Hindlimb muscle (tissue), 1 donor: ENCODE measurements at regions not wholly inside any gene's neighbourhood (a gene's known extent, or its start where the extent isn't known, plus 50 kb on each side); places are given as distances from the start of the nearest gene placed in this dataset.
"Not testable (repeated sequence)": the region's sequence is repeated elsewhere in the genome, so short reads cannot be mapped to it uniquely, and the experiment has no call there.

Experiments used
- DNase-seq: peaks from one replicate; pipeline ENCODE4 v3.0.0-alpha.2; 2013

DNA sequence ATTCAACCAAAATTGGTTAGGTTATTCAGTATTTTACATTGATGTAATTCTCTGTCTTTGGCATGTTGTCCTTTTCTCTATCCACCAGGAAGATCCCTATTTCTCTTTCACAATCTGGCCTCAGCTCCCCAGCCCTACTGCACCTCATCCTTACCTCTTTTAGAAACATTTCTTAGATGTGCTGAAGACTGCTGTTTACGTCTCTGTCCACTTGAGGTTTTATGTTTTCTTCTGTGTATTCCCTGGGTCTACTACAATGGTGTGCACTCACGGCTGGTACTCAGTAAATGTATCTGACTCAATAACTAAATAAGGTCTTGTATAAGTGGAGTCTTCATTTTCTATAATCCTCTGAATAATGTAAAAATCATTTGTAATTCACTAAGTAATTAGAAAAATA, 822.7 kb downstream of the DTWD2 start:
- DNase-seq, result no peak

- no peak for DNase-seq
These were observed 832.2 kb downstream of the DTWD2 start for GRCh38 chr5:118156181-118156580.

DNA sequence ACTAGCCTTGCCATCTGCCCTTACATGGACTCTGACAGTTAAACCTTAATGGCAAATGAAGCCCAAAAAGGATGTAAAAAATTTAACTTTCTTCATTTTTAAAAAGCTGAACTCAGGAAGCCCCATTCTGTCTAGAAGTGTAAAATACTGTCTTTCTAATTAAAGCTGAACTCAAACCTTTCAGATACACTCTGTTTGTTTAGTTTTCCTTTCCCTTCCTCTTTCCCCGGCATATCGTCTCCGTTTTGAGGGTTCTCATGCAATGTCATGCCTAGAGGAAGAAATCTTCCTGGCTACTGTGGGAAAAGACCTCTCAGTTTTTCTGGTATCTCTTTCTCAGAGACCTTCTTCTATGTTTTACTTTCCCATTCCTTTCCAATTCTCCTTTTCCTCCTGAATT, 841.5 kb downstream of the DTWD2 start:
- DNase-seq, result no peak

- DNase-seq, result no peak
These were observed 843.8 kb downstream of the DTWD2 start for GRCh38 chr5:118144540-118144939.

- no peak for DNase-seq
These were observed 849.0 kb downstream of the DTWD2 start for GRCh38 chr5:118139361-118139760.

DNA sequence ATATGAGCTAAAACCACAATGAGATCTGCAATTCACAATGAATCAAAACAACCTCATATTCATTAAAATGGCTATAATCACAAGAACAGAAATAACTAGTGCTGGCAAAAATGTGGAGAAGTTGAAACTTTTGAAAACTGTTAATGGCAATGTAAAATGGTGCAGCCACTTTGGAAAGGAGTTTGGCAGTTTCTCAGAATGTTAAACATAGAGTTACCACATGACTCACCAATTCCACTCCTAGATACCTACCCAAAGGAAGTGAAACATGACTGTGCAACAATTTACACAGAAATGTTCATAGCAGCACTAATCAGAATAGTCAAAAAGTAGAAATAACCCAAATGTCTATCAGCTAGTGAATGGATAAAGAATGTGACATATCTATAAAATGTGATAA, 862.2 kb downstream of the DTWD2 start:
- DNase-seq, result no peak

DNA sequence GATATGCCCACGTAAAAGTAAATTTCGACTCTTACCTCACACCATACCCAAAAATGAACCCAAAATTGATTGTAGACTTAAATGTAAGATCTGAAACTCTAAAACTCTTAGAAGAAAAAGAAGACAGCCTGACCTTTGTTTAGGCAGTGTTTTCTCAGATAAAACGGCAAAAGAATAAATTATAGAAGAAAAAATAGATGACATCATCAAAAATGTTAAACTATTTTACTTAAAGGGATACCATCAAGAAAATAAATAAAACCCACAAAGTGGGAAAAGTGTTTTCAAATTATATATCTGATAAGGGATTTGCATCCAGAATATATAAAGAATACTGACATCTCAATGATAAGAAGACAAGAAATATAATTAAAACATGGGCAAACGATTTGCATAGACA, 862.7 kb downstream of the DTWD2 start:
- no peak for DNase-seq

GRCh38 chr5:118121258-118121657, 867.1 kb downstream of the DTWD2 start:
- no peak for DNase-seq

DNA sequence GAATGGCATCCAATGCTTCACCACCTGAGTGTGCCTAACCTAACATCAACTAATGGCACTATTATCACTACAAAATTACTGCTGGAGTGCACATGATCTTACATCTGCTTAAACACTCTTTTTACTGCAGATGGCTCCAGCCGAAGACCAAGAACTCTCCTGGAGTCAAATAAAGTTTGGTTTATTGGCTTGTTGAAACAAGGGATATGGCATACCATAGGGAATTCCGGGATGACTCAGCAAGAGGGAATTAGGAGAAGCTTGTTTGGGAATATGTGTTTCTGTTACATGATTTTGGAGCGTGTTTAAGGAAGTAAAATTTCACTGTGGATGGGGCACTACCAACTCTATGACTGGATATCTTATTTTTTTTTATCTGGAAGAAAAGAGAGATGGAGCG, 872.6 kb downstream of the DTWD2 start:
- no peak for DNase-seq

GRCh38 chr5:118111956-118112355, 876.4 kb downstream of the DTWD2 start:
- DNase-seq, result no peak

DNA sequence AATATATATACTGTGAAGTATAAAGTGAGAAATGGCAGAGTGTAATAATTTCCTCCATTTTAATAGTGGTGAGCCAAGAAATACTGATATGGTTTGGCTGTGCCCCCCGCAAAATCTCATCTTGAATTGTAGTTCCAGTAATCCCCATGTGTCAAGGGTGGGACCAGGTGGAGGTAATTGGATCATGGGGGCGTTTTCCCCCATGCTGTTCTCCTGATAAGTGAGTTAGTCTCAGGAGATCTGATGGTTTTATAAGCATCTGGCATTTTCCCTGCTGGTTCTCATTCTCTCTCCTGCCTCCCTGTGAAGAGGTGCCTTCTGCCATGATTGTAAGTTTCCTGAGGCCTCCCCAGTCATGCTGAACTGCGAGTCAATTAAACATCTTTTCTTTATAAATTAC, 881.1 kb downstream of the DTWD2 start:
- not testable (repeated sequence) for DNase-seq

GRCh38 chr5:118098716-118099115, 889.6 kb downstream of the DTWD2 start:
- no peak for DNase-seq

DNA sequence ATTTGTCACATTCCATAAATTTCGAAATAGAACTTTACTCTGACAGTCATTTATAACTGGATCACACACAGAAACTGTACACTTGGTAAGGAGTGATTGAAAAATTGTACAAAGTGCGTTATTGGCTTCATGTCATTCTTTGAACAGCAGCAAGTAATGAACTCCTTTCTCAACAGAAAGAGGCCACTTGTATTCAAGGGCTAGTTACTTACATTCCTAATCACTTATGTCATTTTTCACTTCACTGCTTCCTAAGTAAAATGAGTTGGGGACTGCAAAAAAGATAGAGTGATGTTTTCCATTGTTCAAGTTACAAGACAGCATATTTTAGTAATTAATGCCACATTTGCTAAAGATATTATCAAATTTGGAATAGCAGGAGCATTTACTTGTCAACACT, 893.2 kb downstream of the DTWD2 start:
- DNase-seq, result no peak

DNA sequence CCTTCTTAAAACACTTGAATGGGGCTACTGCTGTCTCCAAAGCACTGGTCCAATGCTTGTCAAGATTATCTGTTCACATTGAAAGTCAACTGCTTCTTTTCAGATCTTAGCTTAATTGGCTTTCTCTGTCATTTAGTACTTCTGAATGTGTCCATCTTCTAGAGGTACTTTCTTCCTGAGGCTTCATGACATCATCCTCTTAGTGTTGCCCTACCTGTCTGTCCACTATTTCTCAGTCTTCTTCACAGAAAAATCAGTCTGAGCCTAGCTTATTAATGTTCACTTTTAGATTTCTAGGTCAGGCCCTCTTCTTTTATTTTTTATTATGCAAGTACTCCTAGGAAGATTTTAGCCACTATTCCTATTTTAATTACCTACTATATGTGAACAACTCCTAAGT, 899.9 kb downstream of the DTWD2 start:
- DNase-seq, result no peak

DNA sequence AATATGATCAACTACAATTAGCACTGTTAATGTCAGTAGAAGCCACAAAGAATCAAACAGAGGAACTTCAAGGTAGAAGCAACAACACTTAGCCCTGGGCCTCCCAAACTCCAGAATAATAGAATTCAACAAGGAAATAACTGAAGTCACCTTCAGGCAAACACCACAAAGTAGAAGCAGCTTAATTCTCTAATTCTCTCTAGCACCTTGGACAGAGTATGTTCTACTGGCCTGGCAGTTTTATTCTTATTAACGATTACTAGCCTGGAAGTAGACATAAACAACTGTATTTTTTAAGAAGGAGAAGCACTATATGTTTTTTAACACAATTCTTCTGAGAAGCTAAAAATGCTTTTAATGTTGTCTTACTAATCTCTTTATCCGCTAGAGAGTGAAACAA, 911.9 kb downstream of the DTWD2 start:
- DNase-seq, result no peak

DNA sequence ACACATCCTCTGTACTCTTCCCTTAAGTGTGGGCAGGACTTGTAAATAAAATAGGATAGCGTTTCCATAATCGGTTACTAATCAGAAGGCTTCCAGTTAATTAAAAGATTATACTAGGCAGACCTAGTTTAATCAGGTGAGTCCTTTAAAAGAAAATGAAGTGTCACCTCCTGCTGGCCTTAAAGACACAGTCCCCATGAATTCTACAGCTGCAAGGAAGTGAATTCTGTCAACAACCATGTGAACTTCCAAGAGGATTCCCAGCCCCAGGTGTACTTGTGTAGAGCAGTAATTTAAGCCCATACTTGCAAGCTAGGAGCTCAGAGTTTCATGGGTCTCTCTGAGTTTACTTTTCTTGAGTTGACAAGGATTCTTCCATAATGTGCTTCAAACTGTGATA, 918.3 kb downstream of the DTWD2 start:
- no peak for DNase-seq

- DNase-seq, result no peak
These were observed 918.9 kb downstream of the DTWD2 start for GRCh38 chr5:118069452-118069851.

DNA sequence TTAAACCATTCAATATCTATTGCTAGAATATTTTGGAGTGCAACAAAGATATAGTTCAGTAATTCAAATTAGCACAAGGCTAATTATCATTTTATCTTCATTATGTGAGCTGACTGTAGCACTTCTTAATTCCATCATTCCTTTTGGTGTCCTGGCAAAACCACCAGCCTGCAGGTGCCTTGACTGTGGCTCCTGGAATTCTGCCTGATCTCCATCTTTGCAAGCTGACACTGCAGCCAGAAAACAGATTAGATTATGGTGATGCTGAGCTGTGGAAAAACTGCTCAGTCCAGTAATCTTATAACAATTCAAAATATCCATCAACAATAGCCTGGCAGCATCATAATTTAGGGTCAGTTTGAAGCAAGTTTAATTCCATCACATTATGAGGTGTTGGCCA, 919.5 kb downstream of the DTWD2 start:
- DNase-seq, result no peak

DNA sequence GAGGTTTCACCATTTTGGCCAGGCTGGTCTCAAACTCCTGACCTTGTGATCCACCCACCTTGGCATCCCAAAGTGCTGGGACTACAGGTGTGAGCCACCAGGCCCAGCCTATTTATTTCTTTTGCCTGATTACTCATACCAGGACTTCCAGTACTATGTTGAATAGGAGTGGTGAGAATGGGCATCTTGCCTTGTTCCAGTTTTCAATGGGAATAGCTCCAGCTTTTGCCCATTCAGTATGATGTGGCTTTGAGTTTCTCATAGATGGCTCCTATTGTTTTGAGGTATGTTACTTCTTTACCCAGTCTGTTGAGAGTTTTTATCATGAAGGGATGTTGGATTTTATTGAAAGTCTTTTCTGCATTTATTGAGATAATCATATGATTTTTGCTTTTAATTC, 924.5 kb downstream of the DTWD2 start:
- DNase-seq, result not testable (repeated sequence)

- no peak for DNase-seq
These were observed 927.5 kb downstream of the DTWD2 start for GRCh38 chr5:118060833-118061232.

DNA sequence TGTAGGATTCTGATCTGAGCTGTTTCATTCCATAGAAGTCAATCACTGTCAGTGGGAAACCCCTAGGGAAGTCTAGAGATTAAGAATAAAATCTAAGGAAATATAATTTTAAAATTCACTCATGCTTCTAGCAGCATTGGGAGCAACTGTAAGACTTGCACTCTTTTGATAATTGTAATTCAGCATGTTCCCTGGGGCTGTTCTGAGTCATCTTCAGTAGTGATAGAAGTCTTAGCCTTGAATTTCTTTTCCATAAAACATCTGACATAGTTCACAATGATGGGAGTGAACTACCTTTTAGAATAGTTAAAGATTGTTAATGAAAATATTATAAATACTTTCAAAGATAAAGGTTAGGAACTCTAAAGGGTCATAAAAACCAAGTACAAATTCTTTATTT, 935.8 kb downstream of the DTWD2 start:
- DNase-seq, result no peak

GRCh38 chr5:118044169-118044568, 944.2 kb downstream of the DTWD2 start:
- DNase-seq, result no peak

DNA sequence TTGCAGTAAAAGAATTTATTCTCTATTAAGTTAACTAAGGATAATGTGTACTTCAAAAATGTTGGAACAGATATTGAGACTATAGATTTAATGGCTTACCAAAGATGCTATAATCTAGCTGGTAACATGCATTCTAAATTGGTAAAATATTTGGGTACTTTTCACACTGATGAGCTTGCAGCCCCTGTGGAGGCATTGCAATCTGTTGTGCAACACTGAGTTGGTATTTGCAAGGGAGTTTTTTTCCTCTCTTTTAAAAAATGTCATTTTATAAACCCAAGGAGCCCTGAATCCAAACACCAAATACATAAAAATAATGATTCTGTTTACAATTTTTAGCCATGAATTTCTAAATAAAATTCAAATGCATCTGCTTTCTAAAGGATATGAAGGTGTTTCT, 944.8 kb downstream of the DTWD2 start:
- no peak for DNase-seq

DNA sequence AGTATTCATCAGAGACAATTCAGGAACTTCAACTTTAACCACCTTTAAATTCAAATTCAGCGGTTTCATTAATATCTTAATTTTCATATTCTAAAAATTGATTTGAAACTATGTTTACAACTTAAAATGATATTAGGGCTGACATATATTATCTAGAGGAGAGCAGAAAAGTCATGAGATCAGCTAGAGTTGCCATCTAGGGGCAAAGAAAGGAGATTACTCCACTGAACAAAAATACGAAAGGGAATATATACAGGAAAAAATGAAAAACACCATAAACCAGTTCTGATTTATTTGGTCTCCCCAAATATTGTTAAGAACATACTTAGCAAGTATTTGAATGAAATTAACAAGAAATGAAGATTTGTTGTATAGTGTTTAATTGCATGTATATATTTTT, 946.3 kb downstream of the DTWD2 start:
- peak; percentile 0 for DNase-seq

DNA sequence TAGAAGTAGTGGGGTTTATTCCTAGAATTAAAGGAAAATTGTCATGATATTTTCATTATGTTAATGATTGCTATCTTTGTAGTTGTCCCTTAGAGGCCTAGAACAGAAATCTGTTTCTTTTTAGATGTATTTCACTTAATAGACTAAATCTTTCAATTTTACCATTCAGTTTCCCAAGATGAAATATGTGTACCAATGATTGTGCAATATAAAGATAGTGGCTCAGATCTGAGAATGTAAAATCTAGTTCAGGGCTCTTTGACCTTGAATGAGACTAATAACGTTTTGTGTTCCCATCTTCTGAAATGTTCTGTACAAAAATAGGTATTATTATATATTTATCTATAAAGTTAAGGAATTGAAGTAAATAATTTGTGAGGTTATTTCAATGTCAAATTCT, 947.9 kb downstream of the DTWD2 start:
- no peak for DNase-seq
